A673 (cell line): ENCODE measurements at regions not wholly inside any gene's neighbourhood (a gene's known extent, or its start where the extent isn't known, plus 50 kb on each side); places are given as distances from the start of the nearest gene placed in this dataset.

Experiments
- BruUV-seq: library from RNA; stranded (reverse); fragments of 400-500 nt; replicated peaks from 2 replicates; lab custom pipeline; 2021; lab: Mats Ljungman, UMichigan
- CTCF ChIA-PET: fragments of 300-600 bp; sonication (Branson Sonifier 250); formaldehyde crosslinking; loops from one replicate; lab custom pipeline; 2022; ENCODE audit warnings: antibody characterized with exemption; lab: Charles Lee
- POLR2A ChIA-PET: fragments of 300-600 bp; sonication (Branson Sonifier 250); formaldehyde crosslinking; loops from one replicate; lab custom pipeline; 2022; ENCODE audit warnings: antibody characterized with exemption; ENCODE audit not compliant: low non-redundant PET; lab: Charles Lee
- DNase-seq: peaks from one replicate; pipeline ENCODE4 v3.0.0-alpha.2; 2015; ENCODE audit warnings: low spot score
- H3K27ac ChIP-seq: fragments of 200-600 bp; sonication (generic); 2 replicates; pipeline ENCODE4 v1.5.1; 2016; ENCODE audit warnings: mixed run types, low read depth, mild to moderate bottlenecking, mixed read lengths, antibody characterized with exemption, low read length; ENCODE audit not compliant: poor library complexity, severe bottlenecking
- H3K27me3 ChIP-seq: fragments of 200-600 bp; sonication (generic); replicated peaks from 2 replicates; pipeline ENCODE4 v1.6.1; 2017; ENCODE audit warnings: mixed run types, low read depth, mild to moderate bottlenecking, mixed read lengths, antibody characterized with exemption, low read length; ENCODE audit not compliant: insufficient read depth, poor library complexity
- H3K36me3 ChIP-seq: fragments of 200-600 bp; sonication (generic); 2 replicates; pipeline ENCODE4 v1.6.1; 2016; ENCODE audit warnings: mixed run types, mild to moderate bottlenecking, mixed read lengths, antibody characterized with exemption, low read length; ENCODE audit not compliant: insufficient read depth, poor library complexity, severe bottlenecking
- H3K4me1 ChIP-seq: fragments of 200-600 bp; sonication (generic); 2 replicates; pipeline ENCODE4 v1.6.1; 2017; ENCODE audit warnings: mixed run types, mild to moderate bottlenecking, mixed read lengths, antibody characterized with exemption, low read length; ENCODE audit not compliant: insufficient read depth, poor library complexity, severe bottlenecking
- H3K4me3 ChIP-seq: fragments of 200-600 bp; sonication (generic); 2 replicates; pipeline ENCODE4 v1.5.1; 2016; ENCODE audit warnings: low read depth, mixed run types, mild to moderate bottlenecking, mixed read lengths, low read length; ENCODE audit not compliant: poor library complexity, severe bottlenecking
- H3K9me3 ChIP-seq: fragments of 200-600 bp; sonication (generic); 2 replicates; pipeline ENCODE4 v1.6.1; 2016; ENCODE audit warnings: mixed run types, low read depth, mild to moderate bottlenecking, mixed read lengths, antibody characterized with exemption, low read length; ENCODE audit not compliant: poor library complexity, severe bottlenecking
- EZH2 ChIP-seq: fragments of 200-600 bp; sonication (generic); IDR thresholded peaks from 2 replicates; pipeline ENCODE4 v1.6.1; 2017; ENCODE audit warnings: borderline replicate concordance, low read depth, mild to moderate bottlenecking, mixed read lengths, antibody characterized with exemption, low read length; ENCODE audit not compliant: poor library complexity, severe bottlenecking
- intact Hi-C: fragments of 100-400 bp; cut with micrococcal nuclease; formaldehyde crosslinking; loops from one replicate; pipeline ENCODE4 v1.10.0; 2022; ENCODE audit not compliant: unreplicated experiment
- TF ChIP-seq, protein P1 (sequence below): fragments of 300-800, 200-600 bp; sonication (generic); conservative IDR thresholded peaks from 2 replicates; pipeline ENCODE4 v1.5.1; 2017; ENCODE audit warnings: low read depth, mild to moderate bottlenecking, antibody characterized with exemption, low read length, moderate library complexity, mixed read lengths

DNA sequence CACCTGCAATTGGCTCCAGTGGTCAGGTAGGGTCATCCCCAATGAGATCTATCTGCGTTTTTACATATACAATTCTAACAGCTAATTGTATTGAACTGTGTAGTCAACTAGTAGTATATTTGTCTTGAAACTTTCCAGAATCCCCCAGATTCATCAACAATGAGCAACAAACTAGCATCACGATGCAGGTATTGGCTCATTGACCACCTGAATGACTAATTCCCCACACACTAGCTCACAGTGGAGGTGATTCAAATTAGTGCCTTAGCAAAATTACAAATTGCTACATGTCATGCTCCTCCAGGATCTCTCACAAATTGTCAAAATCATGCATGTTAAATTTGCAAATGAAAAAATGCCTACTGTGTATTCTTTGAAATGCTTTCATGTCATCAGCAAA is 62.8 kb upstream of the MPHOSPH6 start:
- Histone ChIP-seq H3K27me3 (no peaks in the 10 kb centered on the region), H3K4me1 (no peaks in the 10 kb centered on the region), H3K36me3 (no peaks in the 10 kb centered on the region), H3K4me3 (no peak overlapping the region), H3K27ac (no peak overlapping the region), H3K9me3 (no peaks in the 10 kb centered on the region)
- TF ChIP-seq EZH2 = no peak
- TF ChIP-seq, protein P1, sequence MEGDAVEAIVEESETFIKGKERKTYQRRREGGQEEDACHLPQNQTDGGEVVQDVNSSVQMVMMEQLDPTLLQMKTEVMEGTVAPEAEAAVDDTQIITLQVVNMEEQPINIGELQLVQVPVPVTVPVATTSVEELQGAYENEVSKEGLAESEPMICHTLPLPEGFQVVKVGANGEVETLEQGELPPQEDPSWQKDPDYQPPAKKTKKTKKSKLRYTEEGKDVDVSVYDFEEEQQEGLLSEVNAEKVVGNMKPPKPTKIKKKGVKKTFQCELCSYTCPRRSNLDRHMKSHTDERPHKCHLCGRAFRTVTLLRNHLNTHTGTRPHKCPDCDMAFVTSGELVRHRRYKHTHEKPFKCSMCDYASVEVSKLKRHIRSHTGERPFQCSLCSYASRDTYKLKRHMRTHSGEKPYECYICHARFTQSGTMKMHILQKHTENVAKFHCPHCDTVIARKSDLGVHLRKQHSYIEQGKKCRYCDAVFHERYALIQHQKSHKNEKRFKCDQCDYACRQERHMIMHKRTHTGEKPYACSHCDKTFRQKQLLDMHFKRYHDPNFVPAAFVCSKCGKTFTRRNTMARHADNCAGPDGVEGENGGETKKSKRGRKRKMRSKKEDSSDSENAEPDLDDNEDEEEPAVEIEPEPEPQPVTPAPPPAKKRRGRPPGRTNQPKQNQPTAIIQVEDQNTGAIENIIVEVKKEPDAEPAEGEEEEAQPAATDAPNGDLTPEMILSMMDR = no peak
- ChIA-PET CTCF (no interaction called here), POLR2A (interaction anchor here (0.8 kb wide), 1 partner anchor 17 kb away, joined by 4 read pairs; no protein-coding TSS in a partner anchor)
- no TSS peak for BruUV-seq
- no peak for DNase-seq
- intact Hi-C loops = no loop called here

DNA sequence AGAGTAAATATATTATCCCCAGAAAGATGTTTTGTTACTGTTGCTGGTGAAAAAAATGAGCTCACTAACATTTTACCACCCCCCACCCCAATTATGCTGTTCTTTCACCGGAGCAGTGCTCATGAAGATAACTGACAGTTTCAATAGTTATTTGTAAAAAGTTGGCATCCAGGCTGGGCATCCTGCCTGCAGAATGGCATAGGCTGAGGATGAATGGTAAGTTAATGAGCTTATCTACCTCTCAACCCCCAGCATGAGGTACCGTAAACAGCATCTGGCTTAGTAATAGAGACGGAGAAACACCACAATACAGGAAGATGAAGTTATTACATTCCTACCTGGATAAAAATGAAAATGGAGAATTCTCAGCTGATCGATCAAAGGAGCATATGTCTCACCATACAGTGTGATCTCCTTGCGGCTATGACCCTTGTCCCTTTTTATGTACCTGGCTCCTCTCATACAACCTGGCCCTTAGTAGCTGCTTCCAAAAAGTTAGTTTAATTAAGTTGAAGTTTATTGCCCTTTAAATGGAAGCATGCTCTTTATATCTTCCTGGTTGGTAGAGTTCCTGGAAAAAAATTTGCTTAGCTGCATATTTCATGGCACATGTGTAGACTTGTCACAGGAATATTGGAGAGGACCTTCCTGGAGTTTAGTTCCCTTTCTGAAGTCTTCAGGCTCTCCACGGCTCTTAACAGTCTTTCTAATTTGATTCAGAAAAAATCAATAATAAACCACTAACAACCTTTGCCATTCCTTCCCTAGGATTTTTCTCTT is 61.2 kb upstream of the MPHOSPH6 start:
- BruUV-seq = no TSS peak
- Histone ChIP-seq H3K4me1 (no peaks in the 10 kb centered on the region), H3K27me3 (no peaks in the 10 kb centered on the region), H3K9me3 (no peaks in the 10 kb centered on the region), H3K4me3 (no peak overlapping the region), H3K36me3 (no peaks in the 10 kb centered on the region), H3K27ac (no peak overlapping the region)
- no peak for DNase-seq
- intact Hi-C loops = loop anchor here (2.0 kb wide), 1 partner anchor 290 kb away; no protein-coding TSS in a partner anchor
- ChIA-PET CTCF (no interaction called here), POLR2A (no interaction called here)
- TF ChIP-seq, protein P1 = no peak
- TF ChIP-seq EZH2 = no peak

DNA sequence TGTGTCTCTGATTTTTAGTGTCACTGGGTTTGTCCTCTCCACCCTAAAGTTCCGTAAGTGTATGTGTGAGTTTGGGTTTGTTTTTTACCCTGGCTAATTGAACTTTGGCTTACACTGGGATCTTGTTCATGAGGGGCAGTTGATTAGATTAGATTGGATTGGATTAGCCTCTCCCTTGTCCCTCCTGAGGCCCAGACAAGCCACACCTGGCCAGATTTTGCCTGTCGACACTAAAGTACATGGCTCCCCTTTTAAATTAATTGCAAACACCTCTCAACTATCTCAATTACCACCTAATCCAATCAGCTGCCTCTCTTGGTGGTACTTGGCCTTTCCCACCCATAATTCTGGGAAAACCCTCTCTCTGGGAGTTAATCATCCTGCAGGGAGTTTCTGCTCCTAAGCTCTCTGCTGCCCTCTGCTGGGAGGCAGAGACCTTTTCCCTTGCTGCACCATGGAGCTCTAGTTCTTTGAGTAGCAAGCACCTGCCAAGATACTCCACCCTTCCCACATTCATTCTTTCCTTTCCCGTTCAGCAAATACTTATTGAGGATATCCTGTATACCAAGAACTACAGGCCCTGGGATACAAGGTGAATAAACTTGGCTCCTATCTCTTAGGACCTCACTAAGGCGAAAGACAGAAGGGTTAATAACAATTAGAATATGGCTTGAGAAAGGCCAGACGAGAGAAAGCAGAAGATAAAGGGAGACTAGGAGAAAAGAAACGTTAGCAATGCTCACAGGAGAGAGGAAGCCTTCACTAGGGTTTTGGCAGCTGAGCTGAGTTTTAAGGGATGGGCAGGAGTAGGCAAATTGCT is 60.0 kb upstream of the MPHOSPH6 start:
- no peak for TF ChIP-seq EZH2
- TF ChIP-seq, protein P1 = peak; percentile 93
- intact Hi-C loops = loop anchor here (1.0 to 2.0 kb wide), 3 partner anchors 199 to 340 kb away; no protein-coding TSS in a partner anchor
- Histone ChIP-seq H3K9me3 (no peaks in the 10 kb centered on the region), H3K4me1 (no peaks in the 10 kb centered on the region), H3K4me3 (no peak overlapping the region), H3K27me3 (no peaks in the 10 kb centered on the region), H3K36me3 (no peaks in the 10 kb centered on the region), H3K27ac (no peak overlapping the region)
- CTCF ChIA-PET = interaction anchor here (0.9 to 1.4 kb wide), 11 partner anchors 60 to 341 kb away, joined by 3 to 9 read pairs (median 4); partner anchors contain the start of gene MPHOSPH6
- BruUV-seq = no TSS peak
- peak; percentile 84 for DNase-seq
- POLR2A ChIA-PET = no interaction called here
